ENCODE measurements at regions not wholly inside any gene's neighbourhood (a gene's known extent, or its start where the extent isn't known, plus 50 kb on each side); places are given as distances from the start of the nearest gene placed in this dataset.
"Not testable (repeated sequence)": the region's sequence is repeated elsewhere in the genome, so short reads cannot be mapped to it uniquely, and the experiment has no call there.

GRCh38 chr7:115338016-115338415, 416.1 kb downstream of the MDFIC start:
- no peak for FAIRE-seq
- no peak for TF ChIP-seq CTCF (IDR thresholded peaks at IDR 0.05; ENCODE audit: insufficient read depth, missing control alignments)
- no peak for DNase-seq (ENCODE audit: insufficient read length, low spot score)

- no peak for FAIRE-seq
- TF ChIP-seq CTCF (IDR thresholded peaks at IDR 0.05; ENCODE audit: insufficient read depth, missing control alignments), result no peak
- no peak for DNase-seq (ENCODE audit: insufficient read length, low spot score)
Measured at GRCh38 chr7:115332691-115333090, 410.8 kb downstream of the MDFIC start.

- no peak for TF ChIP-seq CTCF (IDR thresholded peaks at IDR 0.05; ENCODE audit: insufficient read depth, missing control alignments)
- DNase-seq (ENCODE audit: insufficient read length, low spot score), result no peak
- no peak for FAIRE-seq
Measured at GRCh38 chr7:115329006-115329405, 407.1 kb downstream of the MDFIC start.

GRCh38 chr7:115328018-115328417, 406.1 kb downstream of the MDFIC start:
- DNase-seq (ENCODE audit: insufficient read length, low spot score) (no peak), FAIRE-seq (no peak)
- no peak for TF ChIP-seq CTCF (IDR thresholded peaks at IDR 0.05; ENCODE audit: insufficient read depth, missing control alignments)

- no peak for TF ChIP-seq CTCF (IDR thresholded peaks at IDR 0.05; ENCODE audit: insufficient read depth, missing control alignments)
- FAIRE-seq (no peak), DNase-seq (ENCODE audit: insufficient read length, low spot score) (no peak)
Measured at GRCh38 chr7:115327326-115327725, 405.4 kb downstream of the MDFIC start.

- no peak for DNase-seq (ENCODE audit: insufficient read length, low spot score)
- no peak for TF ChIP-seq CTCF (IDR thresholded peaks at IDR 0.05; ENCODE audit: insufficient read depth, missing control alignments)
- no peak for FAIRE-seq
Measured at GRCh38 chr7:115319541-115319940, 397.6 kb downstream of the MDFIC start.

GRCh38 chr7:115310316-115310715, 388.4 kb downstream of the MDFIC start:
- not testable (repeated sequence) for DNase-seq (ENCODE audit: insufficient read length, low spot score); FAIRE-seq

- DNase-seq (ENCODE audit: insufficient read length, low spot score), result no peak
- no peak for TF ChIP-seq CTCF (IDR thresholded peaks at IDR 0.05; ENCODE audit: insufficient read depth, missing control alignments)
Measured at GRCh38 chr7:115306586-115306985, 384.7 kb downstream of the MDFIC start.

More at GRCh38 chr7:115306586-115306985, 384.7 kb downstream of the MDFIC start:
- FAIRE-seq, result no peak
